ENCODE measurements at regions not wholly inside any gene's neighbourhood (a gene's known extent, or its start where the extent isn't known, plus 50 kb on each side); places are given as distances from the start of the nearest gene placed in this dataset.

GRCh38 chr11:92867913-92868619 lies 101.4 kb upstream of the MTNR1B start:
- POLR2A ChIA-PET (ENCODE audit: partially characterized antibody), result no interaction called here
- Histone ChIP-seq H3K27ac (ENCODE audit: low read depth, low read length) (no peak overlapping the region), H3K4me3 (ENCODE audit: extremely low read depth in 1 of 4, insufficient read depth in 2 of 4, low read depth in 3 of 4, low read length in 4 of 4) (no peak overlapping the region), H3K4me2 (ENCODE audit: insufficient read depth in 1 of 2, low read depth in 2 of 2, low read length in 2 of 2) (no peak overlapping the region), H4K91ac (replicated peaks; ENCODE audit: insufficient read length, low read length) (no peak overlapping the region), H3K79me2 (ENCODE audit: control insufficient read depth in 1 of 2, insufficient read depth in 2 of 2, low read length in 2 of 2) (no peaks in the 10 kb centered on the region), H2BK12ac (ENCODE audit: low read depth, low read length) (no peak overlapping the region), H3K9me3 (ENCODE audit: insufficient read depth in 2 of 2, low read depth in 1 of 2, low read length in 1 of 2) (no peaks in the 10 kb centered on the region), H4K5ac (ENCODE audit: insufficient read length, low read depth, low read length) (no peak overlapping the region), H3K36me3 (ENCODE audit: control insufficient read depth in 2 of 4, insufficient read depth in 4 of 4, low read length in 3 of 4) (no peaks in the 10 kb centered on the region), H2BK5ac (ENCODE audit: low read depth, low read length) (no peak overlapping the region), H3K56ac (replicated peaks; ENCODE audit: insufficient read length, low read depth, low read length) (no peak overlapping the region), H3K18ac (ENCODE audit: extremely low read depth, low read length) (no peak overlapping the region), H3K14ac (ENCODE audit: insufficient read length) (no peak overlapping the region), H4K8ac (ENCODE audit: extremely low read depth, insufficient read depth, low read length) (no peak overlapping the region), H2AFZ (ENCODE audit: low read length) (no peak overlapping the region), H3K23ac (ENCODE audit: insufficient read length) (no peak overlapping the region), H2BK20ac (ENCODE audit: low read length) (no peak overlapping the region), H2BK120ac (replicated peaks; ENCODE audit: low read depth, low read length) (no peak overlapping the region), H2BK15ac (ENCODE audit: low read length) (no peak overlapping the region), H3K4me1 (replicated peaks in 1 of 4; ENCODE audit: control insufficient read depth in 3 of 4, insufficient read depth in 4 of 4, low read length in 3 of 4) (peaks cover 0 to 2% (median 0%) of the 10 kb centered on the region in 4 experiments; a peak in 1 of 7 replicates), H3K23me2 (ENCODE audit: low read depth, low read length) (no peaks in the 10 kb centered on the region), H3K27me3 (replicated peaks in 1 of 4; ENCODE audit: control insufficient read depth in 3 of 4, extremely low read depth in 1 of 4, insufficient read depth in 3 of 4, low read length in 3 of 4) (no peaks in the 10 kb centered on the region), H3K9ac (replicated peaks in 1 of 4; ENCODE audit: extremely low read depth in 1 of 4, low read depth in 3 of 4, low read length in 3 of 4) (no peak overlapping the region), H4K20me1 (replicated peaks in 1 of 2; ENCODE audit: control insufficient read depth in 1 of 2, insufficient read depth in 2 of 2, low read length in 2 of 2) (no peaks in the 10 kb centered on the region), H2AK5ac (ENCODE audit: low read depth, low read length) (no peak overlapping the region), H3K4ac (replicated peaks; ENCODE audit: insufficient read length, low read depth, low read length) (no peak overlapping the region), H3K79me1 (ENCODE audit: low read depth, low read length) (no peaks in the 10 kb centered on the region)
- CTCF ChIA-PET (ENCODE audit: partially characterized antibody), result interaction anchor here (1.0 to 2.8 kb wide), 4 partner anchors 14 to 341 kb away, joined by 3 to 7 read pairs (median 4); no protein-coding TSS in a partner anchor
- WGBS, 2 experiments (ENCODE audit: extremely low coverage in 1 of 2, insufficient coverage in 1 of 2, insufficient read length in 1 of 2, insufficient replicate concordance in 2 of 2, low coverage in 1 of 2, low lambda C conversion rate in 2 of 2, missing lambda C conversion rate in 1 of 2), result 89% methylated on average over 9 of the region's 9 CpGs; no CpG with 5 or more reads in 1 of the 2 experiments
- DNase-seq (ENCODE audit: low read depth in 1 of 2, low spot score in 2 of 2) (no peak), FAIRE-seq (no peak)
- TF ChIP-seq RNF2 (IDR thresholded peaks at IDR 0.05; ENCODE audit: borderline replicate concordance, low read depth, low read length, missing control alignments, poor library complexity, severe bottlenecking) (no peak), SP4 (IDR thresholded peaks at IDR 0.05; ENCODE audit: low read length) (no peak), RXRA (IDR thresholded peaks at IDR 0.05; ENCODE audit: insufficient read depth, low read depth, low read length) (no peak), HDAC6 (IDR thresholded peaks at IDR 0.05; ENCODE audit: low read depth, low read length) (no peak), EZH2 (IDR thresholded peaks at IDR 0.05; ENCODE audit: low read depth, low read length, severe bottlenecking) (no peak), GABPA (IDR thresholded peaks at IDR 0.05; ENCODE audit: borderline replicate concordance, insufficient read depth, low read length) (no peak), ASH2L (IDR thresholded peaks at IDR 0.05; ENCODE audit: low read length) (no peak), SUZ12 (IDR thresholded peaks at IDR 0.05; ENCODE audit: low read length) (no peak)
- TF ChIP-seq, protein P1, sequence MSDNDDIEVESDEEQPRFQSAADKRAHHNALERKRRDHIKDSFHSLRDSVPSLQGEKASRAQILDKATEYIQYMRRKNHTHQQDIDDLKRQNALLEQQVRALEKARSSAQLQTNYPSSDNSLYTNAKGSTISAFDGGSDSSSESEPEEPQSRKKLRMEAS (IDR thresholded peaks at IDR 0.05), result no peak
